OCI-LY7 (cell line): ENCODE measurements at regions not wholly inside any gene's neighbourhood (a gene's known extent, or its start where the extent isn't known, plus 50 kb on each side); places are given as distances from the start of the nearest gene placed in this dataset.

ENCODE experiments used
- EZH2phosphoT487 ChIP-seq: fragments of 200-600 bp; sonication (generic); IDR thresholded peaks from 2 replicates; pipeline ENCODE4 v1.6.1; 2018; ENCODE audit warnings: low read depth, borderline replicate concordance, mild to moderate bottlenecking, mixed run types, antibody characterized with exemption, low read length, moderate library complexity, mixed read lengths
- TF ChIP-seq, protein P1 (sequence below): fragments of 200-600 bp; sonication (generic); conservative IDR thresholded peaks from 2 replicates; pipeline ENCODE4 v1.5.1; 2014; ENCODE audit warnings: mild to moderate bottlenecking, antibody characterized with exemption, low read length, moderate library complexity, mixed read lengths

DNA sequence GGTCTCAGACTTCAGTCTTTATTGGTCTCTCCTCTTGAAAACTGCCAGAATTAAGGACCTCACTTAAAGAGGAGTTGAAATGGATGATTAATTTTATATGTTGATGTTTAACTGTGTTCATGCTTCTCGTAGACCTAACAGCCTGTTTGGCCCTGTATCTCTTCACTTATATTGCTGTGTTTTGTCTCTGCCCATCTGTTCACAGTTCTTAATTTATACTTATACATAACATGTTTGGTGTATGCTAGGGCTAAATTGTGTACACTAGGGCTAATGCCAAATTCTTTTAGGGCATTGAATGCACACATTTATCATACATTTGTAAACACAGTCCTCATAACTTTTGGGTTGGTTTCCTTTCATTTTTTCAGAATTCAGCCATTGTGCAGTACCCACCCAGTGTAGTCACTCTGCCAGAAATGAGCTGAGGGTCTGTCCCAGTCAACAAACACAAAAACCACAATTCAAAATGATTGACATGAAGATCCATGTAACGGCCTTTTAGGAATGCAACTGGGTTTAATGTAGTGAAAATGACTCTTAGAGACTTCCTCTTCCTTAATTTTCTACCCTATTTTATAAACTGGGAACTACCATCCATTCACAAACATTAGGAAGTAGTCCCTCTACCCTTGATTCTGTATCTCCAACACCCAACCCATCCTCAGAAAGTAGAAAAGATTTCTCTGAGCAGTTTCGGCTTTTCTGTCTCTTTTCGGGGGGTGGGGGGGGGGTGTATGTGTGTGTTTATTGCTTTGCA, 668.8 kb upstream of the KLF4 start:
- TF ChIP-seq, protein P1, sequence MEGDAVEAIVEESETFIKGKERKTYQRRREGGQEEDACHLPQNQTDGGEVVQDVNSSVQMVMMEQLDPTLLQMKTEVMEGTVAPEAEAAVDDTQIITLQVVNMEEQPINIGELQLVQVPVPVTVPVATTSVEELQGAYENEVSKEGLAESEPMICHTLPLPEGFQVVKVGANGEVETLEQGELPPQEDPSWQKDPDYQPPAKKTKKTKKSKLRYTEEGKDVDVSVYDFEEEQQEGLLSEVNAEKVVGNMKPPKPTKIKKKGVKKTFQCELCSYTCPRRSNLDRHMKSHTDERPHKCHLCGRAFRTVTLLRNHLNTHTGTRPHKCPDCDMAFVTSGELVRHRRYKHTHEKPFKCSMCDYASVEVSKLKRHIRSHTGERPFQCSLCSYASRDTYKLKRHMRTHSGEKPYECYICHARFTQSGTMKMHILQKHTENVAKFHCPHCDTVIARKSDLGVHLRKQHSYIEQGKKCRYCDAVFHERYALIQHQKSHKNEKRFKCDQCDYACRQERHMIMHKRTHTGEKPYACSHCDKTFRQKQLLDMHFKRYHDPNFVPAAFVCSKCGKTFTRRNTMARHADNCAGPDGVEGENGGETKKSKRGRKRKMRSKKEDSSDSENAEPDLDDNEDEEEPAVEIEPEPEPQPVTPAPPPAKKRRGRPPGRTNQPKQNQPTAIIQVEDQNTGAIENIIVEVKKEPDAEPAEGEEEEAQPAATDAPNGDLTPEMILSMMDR, result no peak
- TF ChIP-seq EZH2phosphoT487, result no peak
